Endothelial cell of umbilical vein (primary cell): ENCODE measurements at regions not wholly inside any gene's neighbourhood (a gene's known extent, or its start where the extent isn't known, plus 50 kb on each side); places are given as distances from the start of the nearest gene placed in this dataset.

Source experiments
- CTCF ChIP-seq, 2 donors: IDR thresholded peaks; 1 replicate in 1 of 2; 2 replicates in 1 of 2; pipeline ENCODE4 v1.5.1; 2011; ENCODE audit warnings: low read length in 2 of 2, mild to moderate bottlenecking in 2 of 2, moderate library complexity in 2 of 2, control low read depth in 1 of 2, inconsistent platforms in 1 of 2, low read depth in 1 of 2; ENCODE audit not compliant: insufficient read depth in 1 of 2; ENCODE audit errors: extremely low read depth in 1 of 2
- EZH2 ChIP-seq: IDR thresholded peaks from 2 replicates; pipeline ENCODE4 v1.6.1; 2012; ENCODE audit warnings: borderline replicate concordance, low read depth, mild to moderate bottlenecking, moderate library complexity, low read length, inconsistent platforms; ENCODE audit not compliant: severe bottlenecking
- FOS ChIP-seq: IDR thresholded peaks from 2 replicates; pipeline ENCODE4 v1.6.1; 2011; ENCODE audit warnings: mild to moderate bottlenecking, low read length, moderate library complexity, borderline replicate concordance; ENCODE audit not compliant: insufficient read depth
- JUN ChIP-seq: IDR thresholded peaks from 2 replicates; pipeline ENCODE4 v1.6.1; 2011; ENCODE audit warnings: borderline replicate concordance, low read depth; ENCODE audit not compliant: insufficient read length, insufficient read depth
- MAX ChIP-seq: IDR thresholded peaks from 2 replicates; pipeline ENCODE4 v1.6.1; 2011; ENCODE audit not compliant: insufficient read depth, insufficient read length
- MYC ChIP-seq: IDR thresholded peaks from one replicate; pipeline ENCODE4 v1.6.1; 2011; ENCODE audit warnings: mild to moderate bottlenecking, low read depth, low read length
- POLR2A ChIP-seq: IDR thresholded peaks from 2 replicates; pipeline ENCODE4 v1.6.1; 2012; ENCODE audit warnings: low read depth, mild to moderate bottlenecking, control low read depth, low read length
- POLR2AphosphoS5 ChIP-seq: IDR thresholded peaks from 2 replicates; pipeline ENCODE4 v1.6.1; 2012; ENCODE audit warnings: low read depth, mild to moderate bottlenecking, control low read depth, low read length, moderate library complexity; ENCODE audit not compliant: insufficient read depth

GRCh38 chr2:2540406-2540805, 209.3 kb upstream of the MYT1L start:
- TF ChIP-seq CTCF (IDR thresholded peaks at IDR 0.05; ENCODE audit: extremely low read depth in 1 of 2, insufficient read depth in 1 of 2, low read depth in 1 of 2, low read length in 2 of 2), result no peak
- no peak for TF ChIP-seq POLR2AphosphoS5
- TF ChIP-seq MAX, result no peak
- TF ChIP-seq EZH2, result no peak
- TF ChIP-seq POLR2A, result no peak
- TF ChIP-seq JUN, result no peak
- no peak for TF ChIP-seq FOS
- TF ChIP-seq MYC, result no peak
